PC-3 (cell line): ENCODE measurements at regions not wholly inside any gene's neighbourhood (a gene's known extent, or its start where the extent isn't known, plus 50 kb on each side); places are given as distances from the start of the nearest gene placed in this dataset.

Source experiments
- ATAC-seq: fragments of 200-7000 bp; cut with Tn5 transposase; 2 replicates; pipeline ENCODE4 v1.9.1; 2020; ENCODE audit warnings: mild to moderate bottlenecking, moderate library complexity
- BruUV-seq: library from RNA; stranded (reverse); fragments of 400-500 nt; replicated peaks from 2 replicates; lab custom pipeline; 2021; lab: Mats Ljungman, UMichigan
- CTCF ChIA-PET: fragments of 300-600 bp; sonication (Branson Sonifier 250); formaldehyde crosslinking; loops from one replicate; lab custom pipeline; 2022; ENCODE audit warnings: antibody characterized with exemption; lab: Charles Lee
- POLR2A ChIA-PET: fragments of 300-600 bp; sonication (Branson Sonifier 250); formaldehyde crosslinking; loops from one replicate; lab custom pipeline; 2022; ENCODE audit warnings: antibody characterized with exemption; ENCODE audit not compliant: unreplicated experiment; lab: Charles Lee
- DNase-seq: peaks from one replicate; pipeline ENCODE4 v3.0.0-alpha.2; 2015
- H2AFZ ChIP-seq: fragments of 300-600 bp; sonication (generic); 2 replicates; pipeline ENCODE4 v1.6.0; 2016; ENCODE audit warnings: antibody characterized with exemption, low read length
- H3F3A ChIP-seq: fragments of 300-600 bp; sonication (generic); one replicate; pipeline ENCODE4 v1.6.0; 2017; ENCODE audit warnings: antibody characterized with exemption, low read length, control low read depth, mild to moderate bottlenecking; ENCODE audit not compliant: unreplicated experiment
- H3K27ac ChIP-seq: fragments of 300-600 bp; sonication (generic); 2 replicates; pipeline ENCODE4 v1.5.1; 2016; ENCODE audit warnings: mild to moderate bottlenecking, low read length
- H3K27me3 ChIP-seq: fragments of 300-600 bp; sonication (generic); 2 replicates; pipeline ENCODE4 v1.6.1; 2016; ENCODE audit warnings: low read length, mixed read lengths
- H3K36me3 ChIP-seq: fragments of 300-600 bp; sonication (generic); 2 replicates; pipeline ENCODE4 v1.6.1; 2016; ENCODE audit warnings: low read depth, mixed run types, low read length, mixed read lengths
- H3K4me1 ChIP-seq: fragments of 300-600 bp; sonication (generic); 2 replicates; pipeline ENCODE4 v1.5.1; 2016; ENCODE audit warnings: low read length; ENCODE audit not compliant: insufficient read depth
- H3K4me2 ChIP-seq: fragments of 300-600 bp; sonication (generic); 2 replicates; pipeline ENCODE4 v1.6.0; 2016; ENCODE audit warnings: low read length
- H3K4me3 ChIP-seq: fragments of 300-600 bp; sonication (generic); 2 replicates; pipeline ENCODE4 v1.5.1; 2016; ENCODE audit warnings: mild to moderate bottlenecking, low read length, mixed read lengths
- H3K79me2 ChIP-seq: fragments of 300-600 bp; sonication (generic); 2 replicates; pipeline ENCODE4 v1.6.1; 2017; ENCODE audit warnings: low read length, mixed read lengths
- H3K9ac ChIP-seq: fragments of 300-600 bp; sonication (generic); 2 replicates; pipeline ENCODE4 v1.6.0; 2016; ENCODE audit warnings: mild to moderate bottlenecking, low read length
- H3K9me2 ChIP-seq: fragments of 300-600 bp; sonication (generic); replicated peaks from 2 replicates; pipeline ENCODE4 v1.6.1; 2016; ENCODE audit warnings: mixed run types, low read length, mixed read lengths
- H3K9me3 ChIP-seq: fragments of 300-600 bp; sonication (generic); 2 replicates; pipeline ENCODE4 v1.6.1; 2016; ENCODE audit warnings: low read length, mixed read lengths
- H4K20me1 ChIP-seq: fragments of 300-600 bp; sonication (generic); 2 replicates; pipeline ENCODE4 v1.6.1; 2016; ENCODE audit warnings: low read length, mixed read lengths
- CTCF ChIP-seq: fragments of 300-600 bp; sonication (generic); conservative IDR thresholded peaks from 2 replicates; pipeline ENCODE4 v1.5.1; 2017; ENCODE audit warnings: antibody characterized with exemption, low read depth, mild to moderate bottlenecking, low read length
- EZH2 ChIP-seq: fragments of 300-600 bp; sonication (generic); IDR thresholded peaks from one replicate; pipeline ENCODE4 v1.6.1; 2017; ENCODE audit warnings: antibody characterized with exemption, mild to moderate bottlenecking, low read length; ENCODE audit not compliant: unreplicated experiment
- EZH2phosphoT487 ChIP-seq: fragments of 300-600 bp; sonication (generic); IDR thresholded peaks from 2 replicates; pipeline ENCODE4 v1.6.1; 2018; ENCODE audit warnings: mild to moderate bottlenecking, antibody characterized with exemption, low read length, borderline replicate concordance
- intact Hi-C: fragments of 100-400 bp; cut with micrococcal nuclease; formaldehyde crosslinking; loops from 2 replicates; pipeline ENCODE4 v1.9.0; 2023

- Histone ChIP-seq H2AFZ (no peak overlapping the region), H3K79me2 (no peaks in the 10 kb centered on the region), H3K9me2 (no peaks in the 10 kb centered on the region), H3F3A (no peaks in the 10 kb centered on the region), H3K27ac (no peak overlapping the region), H3K4me2 (no peak overlapping the region), H3K9ac (no peak overlapping the region), H3K9me3 (no peaks in the 10 kb centered on the region), H3K27me3 (no peaks in the 10 kb centered on the region), H3K4me3 (no peak overlapping the region), H3K4me1 (no peaks in the 10 kb centered on the region), H3K36me3 (no peaks in the 10 kb centered on the region), H4K20me1 (no peaks in the 10 kb centered on the region)
- ATAC-seq, result no peak
- POLR2A ChIA-PET, result no interaction called here
- DNase-seq, result no peak
- BruUV-seq, result no TSS peak
- CTCF ChIA-PET, result no interaction called here
- intact Hi-C loops, result no loop called here
- TF ChIP-seq EZH2phosphoT487 (no peak), EZH2 (no peak), CTCF (no peak)
These were observed 345.0 kb downstream of the NDFIP2 start for GRCh38 chr13:79825959-79826358.

- no TSS peak for BruUV-seq
- POLR2A ChIA-PET, result no interaction called here
- no peaks in the 10 kb centered on the region for H3K36me3 ChIP-seq
These were observed 334.1 kb downstream of the NDFIP2 start for GRCh38 chr13:79815041-79815440.

More at GRCh38 chr13:79815041-79815440, 334.1 kb downstream of the NDFIP2 start:
- no peak overlapping the region for H3K9ac ChIP-seq
- H4K20me1 ChIP-seq, result no peaks in the 10 kb centered on the region
- no peaks in the 10 kb centered on the region for H3K79me2 ChIP-seq
- no peak overlapping the region for H3K27ac ChIP-seq
- no peak overlapping the region for H3K4me2 ChIP-seq
- CTCF ChIA-PET, result no interaction called here
- H2AFZ ChIP-seq, result no peak overlapping the region
- TF ChIP-seq EZH2 (no peak), EZH2phosphoT487 (no peak), CTCF (no peak)
- H3K9me3 ChIP-seq, result no peaks in the 10 kb centered on the region
- DNase-seq (no peak), ATAC-seq (no peak)
- H3K4me1 ChIP-seq, result peaks cover 12% of the 10 kb centered on the region; the same call in 1 of the 2 replicates
- no peak overlapping the region for H3K4me3 ChIP-seq
- no peaks in the 10 kb centered on the region for H3F3A ChIP-seq
- no peaks in the 10 kb centered on the region for H3K9me2 ChIP-seq
- intact Hi-C loops, result loop anchor here (10.0 kb wide), 1 partner anchor 120 kb away; no protein-coding TSS in a partner anchor
- no peaks in the 10 kb centered on the region for H3K27me3 ChIP-seq
